ENCODE measurements at regions not wholly inside any gene's neighbourhood (a gene's known extent, or its start where the extent isn't known, plus 50 kb on each side); places are given as distances from the start of the nearest gene placed in this dataset.

DNA sequence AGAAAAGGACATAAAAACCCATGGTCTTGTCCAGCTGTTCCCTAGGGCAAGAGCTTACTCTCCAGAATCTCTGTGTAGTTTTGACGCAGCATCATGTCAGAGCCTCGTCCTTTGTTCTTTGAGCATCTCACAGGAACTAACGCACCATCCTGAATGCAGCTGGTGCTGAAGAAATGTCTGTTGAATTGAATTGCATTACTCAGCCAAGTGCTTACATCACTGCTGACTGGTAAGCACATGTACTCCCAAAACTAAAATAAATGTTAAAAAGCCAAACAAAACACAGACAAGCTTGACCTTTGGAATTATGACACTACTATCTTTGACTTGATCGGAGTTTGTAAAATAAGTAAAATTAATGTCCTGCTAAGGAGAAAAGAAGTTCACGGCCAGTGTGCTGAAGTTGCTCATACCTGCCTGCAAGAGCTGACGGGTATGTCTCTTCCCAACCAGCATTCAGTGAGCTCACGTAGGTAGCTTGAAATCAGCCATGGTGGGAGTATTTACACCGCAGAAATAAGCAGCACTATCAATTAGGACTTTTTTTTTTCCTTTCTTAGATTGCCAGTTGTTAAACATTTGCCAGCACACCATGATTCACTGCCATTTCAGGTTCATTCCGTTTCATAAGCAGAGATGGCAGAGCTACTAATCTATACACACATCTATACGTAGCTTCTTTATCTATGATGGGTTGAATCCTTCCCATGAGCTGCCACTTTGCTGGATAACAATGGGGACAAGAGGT lies 310.6 kb upstream of the MSX2 start:
- no peak for TF ChIP-seq EZH2phosphoT487 (IDR thresholded peaks at IDR 0.05; ENCODE audit: low read depth, severe bottlenecking, unreplicated experiment)
- TF ChIP-seq, protein P1, sequence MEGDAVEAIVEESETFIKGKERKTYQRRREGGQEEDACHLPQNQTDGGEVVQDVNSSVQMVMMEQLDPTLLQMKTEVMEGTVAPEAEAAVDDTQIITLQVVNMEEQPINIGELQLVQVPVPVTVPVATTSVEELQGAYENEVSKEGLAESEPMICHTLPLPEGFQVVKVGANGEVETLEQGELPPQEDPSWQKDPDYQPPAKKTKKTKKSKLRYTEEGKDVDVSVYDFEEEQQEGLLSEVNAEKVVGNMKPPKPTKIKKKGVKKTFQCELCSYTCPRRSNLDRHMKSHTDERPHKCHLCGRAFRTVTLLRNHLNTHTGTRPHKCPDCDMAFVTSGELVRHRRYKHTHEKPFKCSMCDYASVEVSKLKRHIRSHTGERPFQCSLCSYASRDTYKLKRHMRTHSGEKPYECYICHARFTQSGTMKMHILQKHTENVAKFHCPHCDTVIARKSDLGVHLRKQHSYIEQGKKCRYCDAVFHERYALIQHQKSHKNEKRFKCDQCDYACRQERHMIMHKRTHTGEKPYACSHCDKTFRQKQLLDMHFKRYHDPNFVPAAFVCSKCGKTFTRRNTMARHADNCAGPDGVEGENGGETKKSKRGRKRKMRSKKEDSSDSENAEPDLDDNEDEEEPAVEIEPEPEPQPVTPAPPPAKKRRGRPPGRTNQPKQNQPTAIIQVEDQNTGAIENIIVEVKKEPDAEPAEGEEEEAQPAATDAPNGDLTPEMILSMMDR (IDR thresholded peaks at IDR 0.05; ENCODE audit: poor library complexity) = no peak
- TF ChIP-seq EZH2 (IDR thresholded peaks at IDR 0.05; ENCODE audit: borderline replicate concordance) = no peak
